Mesendoderm (in vitro differentiated cells): ENCODE measurements at regions not wholly inside any gene's neighbourhood (a gene's known extent, or its start where the extent isn't known, plus 50 kb on each side); places are given as distances from the start of the nearest gene placed in this dataset.

Source experiments
- DNase-seq: peaks from one replicate; pipeline ENCODE4 v3.0.0; 2013
- H2AK5ac ChIP-seq: 2 replicates; pipeline ENCODE4 v1.6.1; 2013; ENCODE audit warnings: low read length, inconsistent platforms
- H2BK120ac ChIP-seq: 2 replicates; pipeline ENCODE4 v1.6.1; 2013; ENCODE audit warnings: low read depth, mild to moderate bottlenecking, low read length, moderate library complexity, mixed read lengths
- H2BK15ac ChIP-seq: replicated peaks from 2 replicates; pipeline ENCODE4 v1.6.1; 2013; ENCODE audit warnings: low read depth, mild to moderate bottlenecking, moderate library complexity
- H2BK5ac ChIP-seq: 2 replicates; pipeline ENCODE4 v1.6.1; 2013; ENCODE audit warnings: low read length, inconsistent platforms
- H3K18ac ChIP-seq: 2 replicates; pipeline ENCODE4 v1.6.1; 2013; ENCODE audit warnings: mild to moderate bottlenecking, low read length, mixed read lengths
- H3K23ac ChIP-seq: one replicate; pipeline ENCODE4 v1.6.1; 2013; ENCODE audit warnings: low read length
- H3K27ac ChIP-seq: 2 replicates; pipeline ENCODE4 v1.5.1; 2013; ENCODE audit warnings: low read depth, mild to moderate bottlenecking, inconsistent platforms, low read length, moderate library complexity
- H3K27me3 ChIP-seq: 2 replicates; pipeline ENCODE4 v1.6.1; 2013; ENCODE audit warnings: low read length, control low read depth, mild to moderate bottlenecking, inconsistent platforms; ENCODE audit not compliant: insufficient read depth, poor library complexity
- H3K36me3 ChIP-seq: 2 replicates; pipeline ENCODE4 v1.6.1; 2013; ENCODE audit warnings: low read length, inconsistent platforms; ENCODE audit not compliant: control insufficient read depth, insufficient read depth
- H3K4ac ChIP-seq: one replicate; pipeline ENCODE4 v1.6.1; 2013; ENCODE audit warnings: low read depth, mild to moderate bottlenecking, low read length, moderate library complexity
- H3K4me1 ChIP-seq: 2 replicates; pipeline ENCODE4 v1.6.1; 2013; ENCODE audit warnings: low read depth, low read length, inconsistent platforms; ENCODE audit not compliant: control insufficient read depth
- H3K4me2 ChIP-seq: 2 replicates; pipeline ENCODE4 v1.6.1; 2013; ENCODE audit warnings: low read length
- H3K4me3 ChIP-seq: 2 replicates; pipeline ENCODE4 v1.5.1; 2013; ENCODE audit warnings: mild to moderate bottlenecking, low read length
- H3K56ac ChIP-seq: one replicate; pipeline ENCODE4 v1.6.1; 2013; ENCODE audit warnings: low read length
- H3K79me1 ChIP-seq: 2 replicates; pipeline ENCODE4 v1.6.1; 2013; ENCODE audit warnings: low read length, inconsistent platforms
- H3K79me2 ChIP-seq: 2 replicates; pipeline ENCODE4 v1.6.1; 2013; ENCODE audit warnings: mild to moderate bottlenecking, low read length; ENCODE audit not compliant: control insufficient read depth, insufficient read depth
- H3K9ac ChIP-seq: 2 replicates; pipeline ENCODE4 v1.6.1; 2013; ENCODE audit warnings: low read length, inconsistent platforms
- H4K5ac ChIP-seq: one replicate; pipeline ENCODE4 v1.6.1; 2013; ENCODE audit warnings: low read length
- H4K8ac ChIP-seq: one replicate; pipeline ENCODE4 v1.6.1; 2013; ENCODE audit warnings: low read depth, mild to moderate bottlenecking, control low read depth, low read length, moderate library complexity
- WGBS: extraction: QIAGEN DNeasy Blood & Tissue Kit; methylation state at CpG from one replicate; pipeline ENCODE4 v1.1.7; 2013; ENCODE audit warnings: low lambda C conversion rate, missing lambda C conversion rate; ENCODE audit not compliant: insufficient coverage; ENCODE audit errors: extremely low coverage; 5-methylcytosine and 5-hydroxymethylcytosine counted together

- Histone ChIP-seq H2BK120ac (no peak overlapping the region), H3K23ac (no peak overlapping the region), H3K56ac (no peak overlapping the region), H2BK15ac (no peak overlapping the region), H2AK5ac (no peak overlapping the region), H3K4me3 (no peak overlapping the region), H3K36me3 (no peaks in the 10 kb centered on the region), H3K79me1 (no peaks in the 10 kb centered on the region), H3K4me2 (no peak overlapping the region), H3K4ac (no peak overlapping the region), H4K8ac (no peak overlapping the region), H4K5ac (no peak overlapping the region), H3K27ac (no peak overlapping the region), H2BK5ac (no peak overlapping the region), H3K18ac (no peak overlapping the region), H3K27me3 (no peaks in the 10 kb centered on the region), H3K4me1 (no peaks in the 10 kb centered on the region), H3K79me2 (no peaks in the 10 kb centered on the region), H3K9ac (no peak overlapping the region)
- no CpG with 5 or more reads among the region's 3 CpGs for WGBS
- no peak for DNase-seq
These were observed 1249.4 kb upstream of the SLC10A2 start for GRCh38 chr13:104315606-104316005.

- Histone ChIP-seq H4K8ac (no peak overlapping the region), H3K4me1 (no peaks in the 10 kb centered on the region), H2BK15ac (no peak overlapping the region), H3K27ac (no peak overlapping the region), H3K4me2 (no peak overlapping the region), H3K18ac (no peak overlapping the region), H3K79me1 (no peaks in the 10 kb centered on the region), H3K36me3 (no peaks in the 10 kb centered on the region), H2BK120ac (no peak overlapping the region), H3K23ac (no peak overlapping the region), H3K4ac (no peak overlapping the region), H3K9ac (no peak overlapping the region), H3K4me3 (no peak overlapping the region), H4K5ac (no peak overlapping the region), H2AK5ac (no peak overlapping the region), H3K56ac (no peak overlapping the region), H3K27me3 (no peaks in the 10 kb centered on the region), H2BK5ac (no peak overlapping the region), H3K79me2 (no peaks in the 10 kb centered on the region)
- no CpG with 5 or more reads among the region's 3 CpGs for WGBS
- no peak for DNase-seq
These were observed 1248.8 kb upstream of the SLC10A2 start for GRCh38 chr13:104314926-104315535.

- Histone ChIP-seq H3K79me1 (no peaks in the 10 kb centered on the region), H4K5ac (no peak overlapping the region), H4K8ac (no peak overlapping the region), H3K4me1 (no peaks in the 10 kb centered on the region), H3K36me3 (no peaks in the 10 kb centered on the region), H3K27me3 (no peaks in the 10 kb centered on the region), H2BK5ac (no peak overlapping the region), H3K79me2 (no peaks in the 10 kb centered on the region), H2BK120ac (no peak overlapping the region), H3K4me2 (no peak overlapping the region), H3K18ac (no peak overlapping the region), H3K56ac (no peak overlapping the region), H3K27ac (no peak overlapping the region), H3K4ac (no peak overlapping the region), H3K4me3 (no peak overlapping the region), H2AK5ac (no peak overlapping the region), H3K9ac (no peak overlapping the region), H2BK15ac (no peak overlapping the region), H3K23ac (no peak overlapping the region)
- no peak for DNase-seq
- WGBS, result no CpG with 5 or more reads among the region's 1 CpG
These were observed 1248.1 kb upstream of the SLC10A2 start for GRCh38 chr13:104314321-104314720.

- no peak overlapping the region for H2AK5ac ChIP-seq
- H3K4me1 ChIP-seq, result no peaks in the 10 kb centered on the region
- no peak overlapping the region for H4K8ac ChIP-seq
- no peak overlapping the region for H3K4me2 ChIP-seq
- H3K9ac ChIP-seq, result no peak overlapping the region
- DNase-seq, result no peak
- H2BK5ac ChIP-seq, result no peak overlapping the region
- H3K4ac ChIP-seq, result no peak overlapping the region
- no peak overlapping the region for H4K5ac ChIP-seq
- H3K27me3 ChIP-seq, result no peaks in the 10 kb centered on the region
- H3K4me3 ChIP-seq, result no peak overlapping the region
- H2BK15ac ChIP-seq, result no peak overlapping the region
- H3K23ac ChIP-seq, result no peak overlapping the region
- WGBS, result no CpG with 5 or more reads among the region's 2 CpGs
- H3K79me2 ChIP-seq, result no peaks in the 10 kb centered on the region
- no peak overlapping the region for H3K56ac ChIP-seq
- no peak overlapping the region for H3K18ac ChIP-seq
- H3K27ac ChIP-seq, result no peak overlapping the region
- H2BK120ac ChIP-seq, result no peak overlapping the region
- no peaks in the 10 kb centered on the region for H3K79me1 ChIP-seq
- H3K36me3 ChIP-seq, result no peaks in the 10 kb centered on the region
These were observed 1244.6 kb upstream of the SLC10A2 start for GRCh38 chr13:104310861-104311260.

- H3K36me3 ChIP-seq, result no peaks in the 10 kb centered on the region
- no peak overlapping the region for H4K5ac ChIP-seq
- no peak overlapping the region for H3K4ac ChIP-seq
- no peak overlapping the region for H2AK5ac ChIP-seq
- no peak overlapping the region for H3K4me2 ChIP-seq
- H3K4me3 ChIP-seq, result no peak overlapping the region
- no peaks in the 10 kb centered on the region for H3K79me2 ChIP-seq
- no peak overlapping the region for H2BK15ac ChIP-seq
- no peak overlapping the region for H2BK120ac ChIP-seq
- H3K18ac ChIP-seq, result no peak overlapping the region
- H3K23ac ChIP-seq, result no peak overlapping the region
- H2BK5ac ChIP-seq, result no peak overlapping the region
- no peaks in the 10 kb centered on the region for H3K79me1 ChIP-seq
- no CpG with 5 or more reads among the region's 1 CpG for WGBS
- H4K8ac ChIP-seq, result no peak overlapping the region
- H3K27me3 ChIP-seq, result no peaks in the 10 kb centered on the region
- H3K56ac ChIP-seq, result no peak overlapping the region
- H3K9ac ChIP-seq, result no peak overlapping the region
- DNase-seq, result no peak
- H3K27ac ChIP-seq, result no peak overlapping the region
- H3K4me1 ChIP-seq, result no peaks in the 10 kb centered on the region
These were observed 1243.2 kb upstream of the SLC10A2 start for GRCh38 chr13:104309431-104309830.
